Natural killer cell (primary cell): ENCODE measurements at regions not wholly inside any gene's neighbourhood (a gene's known extent, or its start where the extent isn't known, plus 50 kb on each side); places are given as distances from the start of the nearest gene placed in this dataset.

Source experiments
- ATAC-seq, 3 donors: fragments of 150-1000 bp in 2 of 3; fragments of 200-7000 bp in 1 of 3; cut with Tn5 transposase; 1 replicate in 1 of 3; 2 replicates in 2 of 3; pipeline ENCODE4 v1.10.0; 2021; ENCODE audit warnings: mild to moderate bottlenecking in 2 of 3, moderate library complexity in 2 of 3
- DNase-seq, 2 donors: peaks; one replicate each; pipeline versions ENCODE4 v3.0.0 to v3.0.0-alpha.2; 2013 to 2021; ENCODE audit warnings: mixed read lengths in 1 of 2
- H3K27ac ChIP-seq: one replicate; pipeline ENCODE4 v1.5.1; 2013; ENCODE audit warnings: mild to moderate bottlenecking, low read length
- H3K27me3 ChIP-seq: one replicate; pipeline ENCODE4 v1.6.1; 2013; ENCODE audit warnings: low read length; ENCODE audit not compliant: control insufficient read depth, insufficient read depth
- H3K36me3 ChIP-seq: one replicate; pipeline ENCODE4 v1.6.1; 2013; ENCODE audit warnings: low read length; ENCODE audit not compliant: control insufficient read depth, insufficient read depth
- H3K4me1 ChIP-seq: one replicate; pipeline ENCODE4 v1.6.1; 2013; ENCODE audit warnings: low read length; ENCODE audit not compliant: control insufficient read depth, insufficient read depth
- H3K4me3 ChIP-seq: one replicate; pipeline ENCODE4 v1.5.1; 2013; ENCODE audit warnings: low read length
- H3K9me3 ChIP-seq: one replicate; pipeline ENCODE4 v1.6.1; 2013; ENCODE audit warnings: low read length; ENCODE audit not compliant: control insufficient read depth, insufficient read depth
- H3K27ac Mint-ChIP-seq, 2 donors: one replicate each; pipeline ENCODE4 v1.8.0; 2022; ENCODE audit warnings: mild to moderate bottlenecking in 2 of 2, mixed read lengths in 2 of 2, moderate library complexity in 1 of 2
- H3K27me3 Mint-ChIP-seq, 2 donors: one replicate each; pipeline ENCODE4 v1.8.0; 2022; ENCODE audit warnings: low read depth in 2 of 2, mixed read lengths in 2 of 2
- H3K36me3 Mint-ChIP-seq: one replicate; pipeline ENCODE4 v1.8.0; 2022; ENCODE audit warnings: mixed read lengths
- H3K4me1 Mint-ChIP-seq, 2 donors: one replicate each; pipeline ENCODE4 v1.8.0; 2022; ENCODE audit warnings: mixed read lengths in 2 of 2
- H3K4me3 Mint-ChIP-seq: one replicate; pipeline ENCODE4 v1.8.0; 2022; ENCODE audit warnings: mild to moderate bottlenecking, moderate library complexity, mixed read lengths
- H3K9me3 Mint-ChIP-seq, 2 donors: one replicate each; pipeline ENCODE4 v1.8.0; 2022; ENCODE audit warnings: mixed read lengths in 2 of 2
- WGBS: methylation state at CpG from one replicate; pipeline ENCODE4 v1.1.7; 2013; ENCODE audit warnings: missing lambda C conversion rate; ENCODE audit not compliant: insufficient coverage; 5-methylcytosine and 5-hydroxymethylcytosine counted together
- intact Hi-C: fragments of 100-400 bp; cut with micrococcal nuclease; formaldehyde crosslinking; loops from one replicate; pipeline ENCODE4 v1.14.2; 2022
- TF ChIP-seq, protein P1 (sequence below): fragments of 200-600 bp; IDR thresholded peaks from one replicate; pipeline ENCODE4 v1.8.0; 2022; ENCODE audit warnings: antibody characterized with exemption

GRCh38 chr11:130526846-130527245 is 78.4 kb downstream of the ADAMTS15 start:
- no peaks in the 10 kb centered on the region for H3K36me3 Mint-ChIP-seq
- H3K27me3 Mint-ChIP-seq: peaks cover 11 to 14% of the 10 kb centered on the region in 2 donors
- intact Hi-C loops: no loop called here
- no peak overlapping the region for H3K27ac ChIP-seq
- TF ChIP-seq, protein P1, sequence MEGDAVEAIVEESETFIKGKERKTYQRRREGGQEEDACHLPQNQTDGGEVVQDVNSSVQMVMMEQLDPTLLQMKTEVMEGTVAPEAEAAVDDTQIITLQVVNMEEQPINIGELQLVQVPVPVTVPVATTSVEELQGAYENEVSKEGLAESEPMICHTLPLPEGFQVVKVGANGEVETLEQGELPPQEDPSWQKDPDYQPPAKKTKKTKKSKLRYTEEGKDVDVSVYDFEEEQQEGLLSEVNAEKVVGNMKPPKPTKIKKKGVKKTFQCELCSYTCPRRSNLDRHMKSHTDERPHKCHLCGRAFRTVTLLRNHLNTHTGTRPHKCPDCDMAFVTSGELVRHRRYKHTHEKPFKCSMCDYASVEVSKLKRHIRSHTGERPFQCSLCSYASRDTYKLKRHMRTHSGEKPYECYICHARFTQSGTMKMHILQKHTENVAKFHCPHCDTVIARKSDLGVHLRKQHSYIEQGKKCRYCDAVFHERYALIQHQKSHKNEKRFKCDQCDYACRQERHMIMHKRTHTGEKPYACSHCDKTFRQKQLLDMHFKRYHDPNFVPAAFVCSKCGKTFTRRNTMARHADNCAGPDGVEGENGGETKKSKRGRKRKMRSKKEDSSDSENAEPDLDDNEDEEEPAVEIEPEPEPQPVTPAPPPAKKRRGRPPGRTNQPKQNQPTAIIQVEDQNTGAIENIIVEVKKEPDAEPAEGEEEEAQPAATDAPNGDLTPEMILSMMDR: no peak
- H3K27ac Mint-ChIP-seq: no peak overlapping the region
- H3K4me1 ChIP-seq: no peaks in the 10 kb centered on the region
- H3K36me3 ChIP-seq: no peaks in the 10 kb centered on the region
- H3K4me3 ChIP-seq: no peak overlapping the region
- 78% methylated on average over 3 of the region's 3 CpGs for WGBS
- no peak for DNase-seq
- no peak overlapping the region for H3K4me3 Mint-ChIP-seq
- no peaks in the 10 kb centered on the region for H3K9me3 ChIP-seq
- H3K9me3 Mint-ChIP-seq: no peaks in the 10 kb centered on the region
- no peaks in the 10 kb centered on the region for H3K27me3 ChIP-seq
- no peak for ATAC-seq
- no peaks in the 10 kb centered on the region for H3K4me1 Mint-ChIP-seq

- H3K4me1 Mint-ChIP-seq: no peaks in the 10 kb centered on the region
- H3K36me3 Mint-ChIP-seq: no peaks in the 10 kb centered on the region
- H3K9me3 Mint-ChIP-seq: no peaks in the 10 kb centered on the region
- no peak overlapping the region for H3K4me3 ChIP-seq
- TF ChIP-seq, protein P1: no peak
- ATAC-seq (no peak), DNase-seq (no peak)
- H3K27ac ChIP-seq: no peak overlapping the region
- no peaks in the 10 kb centered on the region for H3K27me3 ChIP-seq
- H3K9me3 ChIP-seq: no peaks in the 10 kb centered on the region
- no peaks in the 10 kb centered on the region for H3K4me1 ChIP-seq
- 48% methylated on average over 5 of the region's 5 CpGs for WGBS
- H3K4me3 Mint-ChIP-seq: no peak overlapping the region
- peaks cover 11 to 14% of the 10 kb centered on the region in 2 donors for H3K27me3 Mint-ChIP-seq
- H3K36me3 ChIP-seq: no peaks in the 10 kb centered on the region
- intact Hi-C loops: no loop called here
- H3K27ac Mint-ChIP-seq: no peak overlapping the region
These were observed 79.3 kb downstream of the ADAMTS15 start for GRCh38 chr11:130527636-130528297.

- Mint-ChIP-seq H3K4me3 (no peak overlapping the region), H3K27ac (no peak overlapping the region), H3K36me3 (no peaks in the 10 kb centered on the region), H3K27me3 (peaks cover 11 to 14% of the 10 kb centered on the region in 2 donors), H3K4me1 (no peaks in the 10 kb centered on the region), H3K9me3 (no peaks in the 10 kb centered on the region)
- intact Hi-C loops: no loop called here
- Histone ChIP-seq H3K27me3 (no peaks in the 10 kb centered on the region), H3K9me3 (no peaks in the 10 kb centered on the region), H3K4me1 (no peaks in the 10 kb centered on the region), H3K27ac (no peak overlapping the region), H3K36me3 (no peaks in the 10 kb centered on the region), H3K4me3 (no peak overlapping the region)
- DNase-seq (no peak), ATAC-seq (no peak)
- WGBS: 87% methylated on average over 15 of the region's 16 CpGs
- TF ChIP-seq, protein P1: no peak
These were observed 80.1 kb downstream of the ADAMTS15 start for GRCh38 chr11:130528298-130529261.
